ENCODE measurements at regions not wholly inside any gene's neighbourhood (a gene's known extent, or its start where the extent isn't known, plus 50 kb on each side); places are given as distances from the start of the nearest gene placed in this dataset.

- TF ChIP-seq POLR2A (IDR thresholded peaks at IDR 0.05; ENCODE audit: borderline replicate concordance, extremely low read depth, insufficient read depth, insufficient read length) (no peak), CTCF (IDR thresholded peaks at IDR 0.05 in 2 of 3, conservative IDR thresholded peaks at IDR 0.05 in 1 of 3; ENCODE audit: borderline replicate concordance in 1 of 3, insufficient read depth in 1 of 3, low read depth in 2 of 3, low read length in 2 of 3) (no peak), REST (IDR thresholded peaks at IDR 0.05; ENCODE audit: low read depth) (no peak), RAD21 (IDR thresholded peaks at IDR 0.05; ENCODE audit: low read depth) (no peak), TCF7L2 (IDR thresholded peaks at IDR 0.05; ENCODE audit: borderline replicate concordance, extremely low read depth, insufficient read depth, insufficient read length) (no peak), ELF1 (IDR thresholded peaks at IDR 0.05; ENCODE audit: borderline replicate concordance, low read depth) (no peak)
Observed at GRCh38 chr18:11392292-11392691, 217.1 kb upstream of the SLC35G4 start.

Measured in HCT116 (cell line).